ENCODE measurements at regions not wholly inside any gene's neighbourhood (a gene's known extent, or its start where the extent isn't known, plus 50 kb on each side); places are given as distances from the start of the nearest gene placed in this dataset.
"Not testable (repeated sequence)": the region's sequence is repeated elsewhere in the genome, so short reads cannot be mapped to it uniquely, and the experiment has no call there.

DNA sequence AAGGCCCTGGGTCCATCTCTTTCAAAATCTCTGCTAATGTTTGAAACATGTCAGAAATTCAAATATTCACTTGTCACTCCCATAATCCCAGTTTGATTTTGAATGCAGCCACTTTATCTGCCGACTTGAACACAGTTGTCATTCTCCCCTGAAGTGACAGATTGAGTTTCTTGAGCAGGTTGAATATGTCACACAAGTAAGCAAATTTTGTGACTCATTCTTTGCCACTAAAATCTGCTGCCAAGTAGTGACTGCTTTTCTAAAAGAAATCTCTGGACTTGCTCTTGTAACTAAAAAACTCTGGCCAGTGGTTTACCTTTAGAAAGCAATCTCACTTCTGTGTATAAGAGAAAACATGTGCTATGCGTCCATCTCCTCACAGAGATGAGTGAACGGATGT is 357.1 kb downstream of the LMO7 start:
- no peak for DNase-seq

DNA sequence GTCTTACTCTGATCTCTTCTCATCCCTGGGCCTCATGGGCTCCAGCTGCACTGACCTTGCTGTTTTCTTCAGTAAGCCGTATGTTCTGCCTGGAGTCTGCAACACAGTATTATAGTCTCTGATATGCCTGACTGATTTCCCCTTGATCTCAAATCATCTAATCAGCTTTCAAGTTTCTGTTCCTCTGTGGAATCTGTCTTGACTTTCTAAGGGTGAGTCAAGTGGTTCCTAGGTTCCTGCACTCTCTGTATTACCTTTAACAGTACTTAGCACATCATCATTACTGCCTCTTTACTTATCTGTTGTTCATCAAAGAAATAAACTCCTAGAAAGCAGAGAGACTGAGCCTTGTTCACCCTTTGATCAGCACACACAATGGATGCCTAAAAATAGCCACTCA is 350.7 kb downstream of the LMO7 start:
- no peak for DNase-seq

DNA sequence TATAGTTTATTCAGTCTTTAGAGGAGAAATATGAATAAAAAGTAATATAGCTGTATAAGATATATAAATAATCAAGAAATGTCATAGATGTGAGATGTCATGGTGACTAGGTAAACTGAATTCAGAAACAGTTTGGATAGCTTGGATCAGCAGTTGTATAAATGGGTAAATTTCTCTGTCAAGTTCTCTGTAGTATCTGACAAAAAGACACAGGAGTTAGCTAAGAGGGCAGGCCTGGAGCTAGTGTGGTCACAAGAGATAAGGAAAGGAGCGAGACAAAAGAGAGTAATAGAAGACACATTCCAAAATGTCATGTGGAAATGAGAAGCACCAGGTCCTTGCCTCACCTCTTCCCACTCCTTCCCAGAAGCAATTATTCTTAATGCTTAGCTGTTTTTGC is 349.0 kb downstream of the LMO7 start:
- no peak for DNase-seq

GRCh38 chr13:75978818-75979217 is 342.7 kb downstream of the LMO7 start:
- no peak for DNase-seq

GRCh38 chr13:75968103-75968838 is 332.1 kb downstream of the LMO7 start:
- no peak for DNase-seq

DNA sequence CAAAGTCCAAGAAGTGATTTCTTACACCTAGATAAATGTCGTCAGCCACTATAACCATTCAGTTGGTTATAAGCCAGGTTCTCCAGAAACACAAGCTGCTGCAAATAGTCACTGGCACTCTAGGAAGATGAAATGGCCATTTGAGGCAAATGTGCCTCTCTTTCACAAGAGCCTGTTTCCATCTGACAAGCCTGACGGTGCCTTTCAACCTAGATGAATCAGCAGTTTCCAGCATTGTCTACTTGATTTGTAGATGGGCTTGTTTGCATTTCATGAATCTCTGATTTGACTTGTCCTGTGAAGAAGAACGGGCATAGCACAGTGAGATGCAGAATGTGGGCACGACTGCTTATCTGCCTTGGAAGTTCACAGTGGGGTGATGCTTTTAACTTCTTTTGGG is 327.2 kb downstream of the LMO7 start:
- no peak for DNase-seq

- DNase-seq, result no peak
Measured at GRCh38 chr13:75961911-75962310, 325.8 kb downstream of the LMO7 start.

DNA sequence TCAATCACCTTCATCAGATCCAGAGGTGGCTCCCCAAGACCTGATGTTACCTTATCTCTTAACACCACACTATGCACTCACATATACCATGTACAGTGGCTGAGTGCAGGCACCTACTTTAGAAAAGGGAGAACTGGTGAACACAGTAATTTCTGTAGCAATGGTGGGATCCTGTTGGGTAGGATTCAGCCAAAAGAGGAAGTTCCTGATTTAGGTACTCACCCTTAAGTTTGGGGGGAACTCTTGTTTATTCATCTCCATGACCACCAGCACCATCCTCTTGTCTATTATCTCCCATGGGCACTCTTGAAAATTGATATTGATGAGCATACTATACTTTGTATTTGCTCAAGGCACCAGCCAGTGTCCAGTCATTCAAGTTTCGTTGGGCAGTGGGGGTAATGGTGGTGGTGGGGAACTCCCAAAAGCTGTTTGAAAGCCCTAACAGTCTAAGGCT is 324.4 kb downstream of the LMO7 start:
- no peak for DNase-seq

DNA sequence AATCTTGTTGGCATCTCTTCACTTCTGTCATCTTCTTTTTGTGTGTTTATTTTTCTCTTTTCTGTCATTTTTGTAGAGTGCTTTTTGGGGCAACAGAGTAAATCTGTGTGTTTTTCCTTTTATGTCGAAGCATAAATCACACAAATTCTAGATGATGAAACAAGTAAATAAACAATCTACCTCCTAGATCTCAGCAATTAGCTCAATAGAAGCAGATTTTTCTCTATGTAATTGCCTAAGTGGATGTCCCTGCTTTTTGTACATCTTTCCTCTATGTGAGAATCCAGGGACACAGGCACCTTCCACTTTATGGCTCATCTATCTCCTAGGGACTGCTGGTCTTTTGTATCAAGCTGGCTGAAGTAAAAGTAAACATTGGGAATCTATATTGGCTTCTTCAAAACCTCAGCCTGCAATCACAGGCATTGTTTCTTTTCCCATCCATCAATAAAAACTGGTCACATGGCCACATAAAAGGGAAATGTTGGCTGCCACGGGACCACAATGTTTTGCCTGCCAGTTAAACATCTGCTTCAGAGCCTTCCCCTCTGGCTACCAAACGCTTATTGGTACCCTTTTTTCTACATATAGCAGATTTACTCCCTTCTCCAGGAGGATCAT is 323.8 kb downstream of the LMO7 start:
- DNase-seq, result no peak

DNA sequence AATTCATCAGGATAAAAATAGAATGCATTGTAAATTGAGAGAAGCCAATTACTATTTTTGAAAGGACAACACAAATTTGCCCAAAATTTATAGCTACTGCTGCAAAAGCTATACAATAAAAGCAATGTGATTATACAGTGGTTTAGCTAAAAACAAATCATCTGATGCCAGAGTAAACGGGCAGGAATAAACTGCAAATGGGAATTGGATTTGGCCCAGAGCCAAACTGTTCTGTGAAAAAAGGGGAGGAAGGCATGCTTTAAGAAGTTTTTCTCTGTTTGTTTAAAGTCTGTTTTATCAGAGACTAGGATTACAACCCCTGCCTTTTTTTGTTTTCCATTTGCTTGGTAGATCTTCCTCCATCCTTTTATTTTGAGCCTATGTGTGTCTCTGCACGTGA is 317.5 kb downstream of the LMO7 start:
- not testable (repeated sequence) for DNase-seq

- DNase-seq, result no peak
Measured at GRCh38 chr13:75947448-75947847, 311.3 kb downstream of the LMO7 start.

DNA sequence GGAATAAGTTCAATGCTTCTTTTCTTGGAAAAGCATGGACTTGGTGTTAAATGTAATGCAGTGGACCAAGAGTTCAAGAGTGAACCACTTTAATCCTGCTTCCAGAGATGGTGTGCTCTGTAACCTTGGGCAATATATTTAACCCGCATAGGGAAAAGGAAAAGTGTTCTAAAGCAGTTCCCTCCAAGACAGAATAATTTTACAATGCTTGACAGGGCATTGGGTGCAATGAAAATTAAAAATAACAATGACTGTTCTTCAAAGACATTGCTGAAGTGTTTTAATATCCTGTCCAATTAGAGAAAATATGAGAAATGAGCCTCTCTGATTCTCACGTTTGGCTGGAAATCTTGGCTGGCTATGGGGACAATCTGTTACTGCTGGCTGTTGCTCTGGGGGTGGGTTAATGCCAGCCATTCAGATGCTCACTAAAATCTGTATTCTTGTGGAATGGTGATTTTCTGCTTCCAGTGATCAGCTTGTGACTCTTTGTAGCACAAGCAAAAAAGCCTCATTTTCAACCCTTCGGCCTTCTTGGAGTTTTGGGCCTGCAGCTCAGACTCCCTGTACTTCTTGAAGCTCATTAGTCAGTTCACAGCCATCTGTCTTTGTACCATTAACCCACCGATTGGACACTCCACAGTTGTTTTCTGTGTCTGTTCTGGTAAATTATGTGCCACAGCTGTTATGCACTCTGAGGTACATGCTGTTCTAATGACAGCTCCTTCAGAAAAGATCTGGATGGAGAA is 310.6 kb downstream of the LMO7 start:
- no peak for DNase-seq

- DNase-seq, result no peak
Measured at GRCh38 chr13:75945841-75946482, 309.8 kb downstream of the LMO7 start.

DNA sequence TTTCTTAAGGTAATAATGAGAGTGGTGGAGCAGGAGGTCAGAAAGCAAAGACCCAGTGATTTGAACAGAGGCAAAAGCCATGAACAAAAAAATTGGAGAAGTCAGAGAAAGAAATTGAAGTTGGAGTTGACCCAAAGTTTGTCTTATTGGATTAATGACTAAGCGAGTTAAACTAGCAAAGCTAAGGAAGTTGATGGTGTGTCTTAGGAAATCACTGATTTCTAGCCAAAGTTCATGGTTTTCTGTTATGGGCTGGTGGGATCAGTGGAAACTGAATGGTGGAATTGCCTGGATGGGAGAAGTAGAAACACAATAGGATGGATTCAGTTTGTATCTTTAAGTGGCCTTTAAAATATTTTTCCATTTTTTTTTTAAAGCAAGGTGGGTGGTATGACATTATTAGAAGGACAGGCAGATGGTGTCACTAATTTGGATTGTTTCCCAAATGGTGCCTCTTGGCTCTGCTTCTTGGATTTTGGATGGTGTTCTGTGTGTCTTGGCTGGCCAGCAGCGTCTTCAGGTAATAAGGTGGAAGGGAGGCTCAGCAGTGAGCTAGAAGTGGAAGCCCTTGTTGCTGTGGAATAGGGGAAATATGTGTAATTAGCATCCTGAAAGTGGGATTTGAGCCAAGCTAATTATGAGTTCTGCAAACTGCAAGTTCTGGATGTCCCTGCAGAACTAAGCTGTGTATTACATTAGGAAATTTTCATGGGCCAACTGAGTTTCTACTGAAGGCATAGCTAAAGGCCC is 302.9 kb downstream of the LMO7 start:
- no peak for DNase-seq

DNA sequence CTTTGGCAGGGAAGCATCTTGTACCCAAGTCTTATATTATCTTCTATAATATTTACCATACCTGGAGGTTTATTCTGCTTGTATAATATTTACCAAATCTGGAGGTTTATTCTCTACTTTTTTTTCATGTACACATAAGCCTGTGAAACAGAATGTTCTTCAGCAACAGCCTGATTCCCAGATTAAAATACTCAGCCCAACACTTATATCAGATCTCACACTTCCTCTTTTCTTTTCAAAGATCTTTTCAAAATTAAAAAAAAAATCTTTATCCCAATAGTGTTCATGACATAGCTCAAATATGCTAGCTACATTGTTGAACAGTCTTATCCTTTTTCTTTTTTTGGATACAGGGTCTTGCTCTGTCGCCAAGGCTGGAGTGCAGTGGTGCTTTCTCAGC is 300.7 kb downstream of the LMO7 start:
- DNase-seq, result no peak

- no peak for DNase-seq
Measured at GRCh38 chr13:75935805-75936204, 299.7 kb downstream of the LMO7 start.

DNA sequence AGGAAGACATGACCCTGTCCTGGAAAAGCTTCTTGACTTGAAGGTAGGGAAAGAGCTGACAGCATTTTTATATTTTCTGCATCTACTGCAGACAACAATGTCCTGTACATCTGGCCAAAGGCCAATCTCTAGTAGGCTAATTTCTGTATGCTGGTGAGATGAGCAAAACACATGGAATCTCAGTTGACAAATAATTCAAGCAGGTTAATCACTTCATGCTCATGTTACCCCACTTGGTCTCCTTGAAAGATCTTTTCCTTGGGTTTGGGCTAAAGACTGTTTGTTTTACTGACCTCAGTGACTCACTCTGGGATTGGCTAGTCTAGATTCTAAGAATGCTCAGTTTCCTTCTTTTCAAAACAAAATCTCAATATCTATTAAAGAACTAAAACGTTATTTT is 298.8 kb downstream of the LMO7 start:
- DNase-seq, result no peak

DNA sequence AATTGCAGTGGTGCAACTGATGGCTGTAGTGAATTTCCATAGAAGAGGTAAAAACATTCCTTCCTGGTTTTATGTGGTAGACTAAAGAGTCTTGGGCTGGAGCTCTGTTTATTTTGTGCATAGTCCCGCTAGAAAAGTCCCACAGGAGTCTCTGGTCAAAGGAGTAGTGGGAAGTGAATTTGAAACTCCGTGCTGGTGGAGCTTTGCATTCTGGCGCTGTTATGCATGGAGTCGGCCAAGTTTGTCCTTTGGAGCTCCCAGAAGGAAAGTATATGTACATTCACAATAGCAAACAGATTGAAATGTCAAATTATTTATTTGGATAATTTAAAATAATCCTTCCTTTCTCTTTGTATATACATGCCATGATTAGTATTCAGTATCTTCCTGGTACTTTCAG is 296.5 kb downstream of the LMO7 start:
- DNase-seq, result no peak

- DNase-seq, result no peak
Measured at GRCh38 chr13:75931116-75931515, 295.0 kb downstream of the LMO7 start.

- DNase-seq, result no peak
Measured at GRCh38 chr13:75929076-75929475, 292.9 kb downstream of the LMO7 start.

DNA sequence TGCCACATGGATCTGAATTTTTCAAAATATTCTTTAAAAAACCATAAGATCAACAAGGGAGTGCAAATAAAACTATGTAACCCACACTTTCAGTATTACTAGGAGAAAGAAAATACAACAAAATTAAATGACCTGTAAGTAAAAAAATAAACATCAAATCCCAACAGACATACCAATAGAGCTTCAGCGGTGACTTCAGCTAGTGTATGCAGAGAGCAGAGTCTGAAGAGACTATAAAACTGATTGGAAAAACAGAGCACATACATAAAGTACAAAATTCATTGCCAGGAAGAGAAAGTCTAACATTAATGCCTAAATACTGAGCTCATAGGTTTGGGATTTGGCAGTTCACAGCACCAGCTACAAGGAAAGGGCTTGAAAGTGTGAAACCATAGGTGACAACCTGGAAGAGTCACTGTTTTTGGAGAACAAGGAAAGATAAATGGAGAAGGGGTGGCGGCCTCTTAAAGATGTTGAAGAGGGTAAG is 291.1 kb downstream of the LMO7 start:
- no peak for DNase-seq

GRCh38 chr13:75920536-75920935 is 284.4 kb downstream of the LMO7 start:
- no peak for DNase-seq

Data from DMS79 treated with DMSO at 0.1 percent for 48 hours (cell line).